ENCODE measurements at regions not wholly inside any gene's neighbourhood (a gene's known extent, or its start where the extent isn't known, plus 50 kb on each side); places are given as distances from the start of the nearest gene placed in this dataset.

DNA sequence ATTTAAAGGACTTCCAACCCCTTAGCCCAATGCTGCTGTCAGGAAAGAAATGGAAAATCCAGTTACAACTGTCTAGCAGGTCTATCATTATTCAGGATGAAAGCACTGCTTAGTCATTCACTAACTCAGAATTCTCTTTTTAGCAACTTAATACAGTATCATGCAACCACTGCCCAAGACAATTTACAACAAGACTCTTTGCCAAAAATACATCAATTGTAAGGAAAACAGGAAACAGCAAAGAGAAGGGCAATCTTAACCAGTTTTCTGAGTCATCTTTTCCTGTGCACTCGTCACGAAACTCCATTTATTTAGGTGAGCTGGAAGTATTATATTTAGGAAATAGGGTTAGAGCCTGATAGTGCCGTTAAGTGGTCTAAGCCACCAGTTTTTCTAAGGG is 1197.7 kb upstream of the CITED2 start:
- H3K4me1 ChIP-seq, result no peaks in the 10 kb centered on the region
- H3K4me3 ChIP-seq, result no peak overlapping the region
- peak overlapping the region; percentile 5 for H2AFZ ChIP-seq (replicated peaks)
- H3K9me3 ChIP-seq (ENCODE audit: low read depth), result no peaks in the 10 kb centered on the region
- no peaks in the 10 kb centered on the region for H3K36me3 ChIP-seq
- no peaks in the 10 kb centered on the region for H4K20me1 ChIP-seq (ENCODE audit: low read depth)
- Mint-ChIP-seq H3K9me3 (no peaks in the 10 kb centered on the region), H3K4me1 (peaks cover 2% of the 10 kb centered on the region), H3K36me3 (no peaks in the 10 kb centered on the region), H3K4me3 (no peak overlapping the region), H3K27ac (no peak overlapping the region), H3K27me3 (ENCODE audit: insufficient read depth, low read depth) (no peaks in the 10 kb centered on the region)
- TF ChIP-seq, protein P1, sequence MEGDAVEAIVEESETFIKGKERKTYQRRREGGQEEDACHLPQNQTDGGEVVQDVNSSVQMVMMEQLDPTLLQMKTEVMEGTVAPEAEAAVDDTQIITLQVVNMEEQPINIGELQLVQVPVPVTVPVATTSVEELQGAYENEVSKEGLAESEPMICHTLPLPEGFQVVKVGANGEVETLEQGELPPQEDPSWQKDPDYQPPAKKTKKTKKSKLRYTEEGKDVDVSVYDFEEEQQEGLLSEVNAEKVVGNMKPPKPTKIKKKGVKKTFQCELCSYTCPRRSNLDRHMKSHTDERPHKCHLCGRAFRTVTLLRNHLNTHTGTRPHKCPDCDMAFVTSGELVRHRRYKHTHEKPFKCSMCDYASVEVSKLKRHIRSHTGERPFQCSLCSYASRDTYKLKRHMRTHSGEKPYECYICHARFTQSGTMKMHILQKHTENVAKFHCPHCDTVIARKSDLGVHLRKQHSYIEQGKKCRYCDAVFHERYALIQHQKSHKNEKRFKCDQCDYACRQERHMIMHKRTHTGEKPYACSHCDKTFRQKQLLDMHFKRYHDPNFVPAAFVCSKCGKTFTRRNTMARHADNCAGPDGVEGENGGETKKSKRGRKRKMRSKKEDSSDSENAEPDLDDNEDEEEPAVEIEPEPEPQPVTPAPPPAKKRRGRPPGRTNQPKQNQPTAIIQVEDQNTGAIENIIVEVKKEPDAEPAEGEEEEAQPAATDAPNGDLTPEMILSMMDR (IDR thresholded peaks at IDR 0.05), result no peak
- TF ChIP-seq EZH2 (IDR thresholded peaks at IDR 0.05) (no peak), EZH2phosphoT487 (IDR thresholded peaks at IDR 0.05) (no peak)
- no peak for DNase-seq (ENCODE audit: low spot score)
- no peak overlapping the region for H3K27ac ChIP-seq
- no peak overlapping the region for H3K9ac ChIP-seq
- no peaks in the 10 kb centered on the region for H3K79me2 ChIP-seq (ENCODE audit: low read depth)
- no peak overlapping the region for H3K4me2 ChIP-seq
- no peaks in the 10 kb centered on the region for H3F3A ChIP-seq (ENCODE audit: low read depth)
- no peaks in the 10 kb centered on the region for H3K27me3 ChIP-seq

DNA sequence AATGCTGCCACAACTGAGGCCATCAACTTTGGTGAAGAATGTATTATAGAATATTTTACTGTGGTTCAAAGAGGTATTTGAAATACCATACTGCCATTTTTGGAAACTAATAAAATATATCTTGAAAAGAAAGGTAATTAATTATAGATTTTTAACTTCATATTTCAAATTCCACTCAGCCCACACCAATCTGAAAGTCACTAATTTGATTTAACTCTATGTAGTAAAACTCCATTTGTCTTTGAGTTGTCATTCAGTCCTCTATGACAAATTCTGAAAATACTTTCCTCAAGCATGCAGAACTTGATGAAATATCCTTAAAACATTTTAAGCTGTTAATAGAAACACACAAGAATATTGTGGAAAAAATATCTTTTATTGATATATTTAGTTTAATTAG is 1196.7 kb upstream of the CITED2 start:
- H3K27ac Mint-ChIP-seq, result no peak overlapping the region
- no peak for DNase-seq (ENCODE audit: low spot score)
- no peak overlapping the region for H3K4me3 ChIP-seq

DNA sequence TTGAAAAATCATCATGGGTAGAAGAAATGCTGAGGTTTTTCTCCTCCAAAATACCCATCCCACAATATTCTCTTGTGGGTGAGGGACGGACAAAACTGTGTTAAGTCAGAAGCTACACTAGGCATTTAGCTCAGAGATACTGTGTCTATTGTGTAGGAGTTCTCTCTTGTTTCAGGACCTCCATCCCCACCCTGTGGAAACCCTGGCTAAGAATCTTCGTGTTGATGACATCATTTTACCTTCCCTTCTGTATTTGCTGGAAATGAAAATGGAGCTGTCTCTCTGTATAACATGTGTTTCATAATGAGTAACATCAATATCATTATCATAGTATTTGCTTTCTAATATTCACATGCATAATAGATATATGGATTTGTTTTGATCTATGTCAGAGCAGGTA is 1193.0 kb upstream of the CITED2 start:
- no peaks in the 10 kb centered on the region for H3K4me1 ChIP-seq
- Mint-ChIP-seq H3K4me1 (peaks cover 18% of the 10 kb centered on the region), H3K36me3 (no peaks in the 10 kb centered on the region), H3K9me3 (no peaks in the 10 kb centered on the region), H3K27ac (no peak overlapping the region), H3K27me3 (ENCODE audit: insufficient read depth, low read depth) (peaks cover 2% of the 10 kb centered on the region), H3K4me3 (no peak overlapping the region)
- no peak overlapping the region for H3K4me2 ChIP-seq
- no peak overlapping the region for H3K9ac ChIP-seq
- no peaks in the 10 kb centered on the region for H4K20me1 ChIP-seq (ENCODE audit: low read depth)
- no peaks in the 10 kb centered on the region for H3F3A ChIP-seq (ENCODE audit: low read depth)
- peak overlapping the region; percentile 51 for H2AFZ ChIP-seq (replicated peaks)
- H3K36me3 ChIP-seq, result no peaks in the 10 kb centered on the region
- H3K79me2 ChIP-seq (ENCODE audit: low read depth), result no peaks in the 10 kb centered on the region
- TF ChIP-seq EZH2phosphoT487 (IDR thresholded peaks at IDR 0.05) (no peak), EZH2 (IDR thresholded peaks at IDR 0.05) (no peak)
- TF ChIP-seq, protein P1 (IDR thresholded peaks at IDR 0.05), result no peak
- H3K27ac ChIP-seq, result no peak overlapping the region
- H3K27me3 ChIP-seq, result no peaks in the 10 kb centered on the region
- no peaks in the 10 kb centered on the region for H3K9me3 ChIP-seq (ENCODE audit: low read depth)
- H3K4me3 ChIP-seq, result no peak overlapping the region
- peak; percentile 7 for DNase-seq (ENCODE audit: low spot score)

More for the DNA sequence above, 1196.7 kb upstream of the CITED2 start:
- H3K4me2 ChIP-seq, result no peak overlapping the region
- Mint-ChIP-seq H3K4me1 (peaks cover 8% of the 10 kb centered on the region), H3K4me3 (no peak overlapping the region), H3K36me3 (no peaks in the 10 kb centered on the region), H3K27me3 (ENCODE audit: insufficient read depth, low read depth) (peaks cover 2% of the 10 kb centered on the region), H3K9me3 (no peaks in the 10 kb centered on the region)
- no peaks in the 10 kb centered on the region for H3K36me3 ChIP-seq
- H3K79me2 ChIP-seq (ENCODE audit: low read depth), result no peaks in the 10 kb centered on the region
- H3K27ac ChIP-seq, result no peak overlapping the region
- no peak overlapping the region for H2AFZ ChIP-seq (replicated peaks)
- H3F3A ChIP-seq (ENCODE audit: low read depth), result no peaks in the 10 kb centered on the region
- no peak for TF ChIP-seq EZH2 (IDR thresholded peaks at IDR 0.05)
- no peak for TF ChIP-seq EZH2phosphoT487 (IDR thresholded peaks at IDR 0.05)
- TF ChIP-seq, protein P1 (IDR thresholded peaks at IDR 0.05), result no peak
- no peaks in the 10 kb centered on the region for H3K9me3 ChIP-seq (ENCODE audit: low read depth)
- H4K20me1 ChIP-seq (ENCODE audit: low read depth), result no peaks in the 10 kb centered on the region
- H3K4me1 ChIP-seq, result no peaks in the 10 kb centered on the region
- no peaks in the 10 kb centered on the region for H3K27me3 ChIP-seq
- no peak overlapping the region for H3K9ac ChIP-seq
